ENCODE measurements at regions not wholly inside any gene's neighbourhood (a gene's known extent, or its start where the extent isn't known, plus 50 kb on each side); places are given as distances from the start of the nearest gene placed in this dataset.

GRCh38 chr10:107497024-107497423 is 332.5 kb upstream of the SORCS1 start:
- TF ChIP-seq EGR1 (IDR thresholded peaks at IDR 0.05) (no peak), NFIC (IDR thresholded peaks at IDR 0.05) (no peak), YY1 (IDR thresholded peaks at IDR 0.05; ENCODE audit: low read depth) (no peak), REST (IDR thresholded peaks at IDR 0.05; ENCODE audit: low read depth) (no peak)

All from Ishikawa (cell line).